HepG2 (cell line): ENCODE measurements at regions not wholly inside any gene's neighbourhood (a gene's known extent, or its start where the extent isn't known, plus 50 kb on each side); places are given as distances from the start of the nearest gene placed in this dataset.
A peak's percentile ranks its signal among the peaks of the same experiment; 100 is the strongest.

Experiments
- ARID3A ChIP-seq: IDR thresholded peaks from 2 replicates; pipeline ENCODE4 v1.6.1; 2012; ENCODE audit warnings: low read depth, low read length, improper control_type of control experiment
- CEBPB ChIP-seq: IDR thresholded peaks from 2 replicates; pipeline ENCODE4 v1.6.1; 2011; ENCODE audit warnings: low read depth, low read length, improper control_type of control experiment, borderline replicate concordance
- E2F2 ChIP-seq: sonication (generic); formaldehyde crosslinking; IDR thresholded peaks from 2 replicates; pipeline ENCODE4 v1.4.0; 2020; ENCODE audit warnings: missing genetic modification reagents, borderline replicate concordance
- ELF3 ChIP-seq: IDR thresholded peaks from 2 replicates; pipeline ENCODE4 v1.6.1; 2016; ENCODE audit warnings: missing genetic modification reagents, missing compliant biosample characterization
- EP300 ChIP-seq, 3 experiments: sonication (generic) in 1 of 3; formaldehyde crosslinking in 1 of 3; IDR thresholded peaks; 2 replicates each; pipeline versions ENCODE4 v1.5.1 to v1.6.1; 2011 to 2020; ENCODE audit warnings: low read depth in 2 of 3, low read length in 2 of 3, borderline replicate concordance in 1 of 3, improper control_type of control experiment in 1 of 3, mild to moderate bottlenecking in 1 of 3, missing genetic modification reagents in 1 of 3, moderate library complexity in 1 of 3
- ETV5 ChIP-seq: IDR thresholded peaks from 2 replicates; pipeline ENCODE4 v1.6.1; 2018; ENCODE audit warnings: missing biosample characterization, missing genetic modification reagents, inconsistent platforms, borderline replicate concordance
- MLLT10 ChIP-seq: sonication (generic); formaldehyde crosslinking; IDR thresholded peaks from 2 replicates; pipeline ENCODE4 v1.4.0; 2020; ENCODE audit warnings: missing genetic modification reagents
- PATZ1 ChIP-seq: sonication (generic); formaldehyde crosslinking; IDR thresholded peaks from 2 replicates; pipeline ENCODE4 v1.4.0; 2020; ENCODE audit warnings: missing genetic modification reagents
- SAP130 ChIP-seq: IDR thresholded peaks from 2 replicates; pipeline ENCODE4 v1.6.1; 2016; ENCODE audit warnings: low read depth
- TCF12 ChIP-seq, 2 experiments: fragments of 450-650 bp in 1 of 2; sonication (generic) in 1 of 2; formaldehyde crosslinking in 1 of 2; IDR thresholded peaks; 2 replicates each; pipeline versions ENCODE4 v1.6.1 to v1.8.0; 2017 to 2022; ENCODE audit warnings: antibody characterized with exemption in 1 of 2, mild to moderate bottlenecking in 1 of 2, missing genetic modification reagents in 1 of 2, moderate library complexity in 1 of 2
- ZNF3 ChIP-seq: IDR thresholded peaks from 2 replicates; pipeline ENCODE4 v1.7.0; 2017; ENCODE audit warnings: inconsistent platforms
- ZNF343 ChIP-seq: sonication (generic); formaldehyde crosslinking; IDR thresholded peaks from 2 replicates; pipeline ENCODE4 v1.4.0; 2020; ENCODE audit warnings: mild to moderate bottlenecking, missing genetic modification reagents
- ZNF749 ChIP-seq: sonication (generic); formaldehyde crosslinking; IDR thresholded peaks from 2 replicates; pipeline ENCODE4 v1.8.0; 2022; ENCODE audit warnings: mild to moderate bottlenecking, missing genetic modification reagents, moderate library complexity, borderline replicate concordance
- ZNF781 ChIP-seq: sonication (generic); formaldehyde crosslinking; IDR thresholded peaks from 2 replicates; pipeline ENCODE4 v1.5.1; 2020; ENCODE audit warnings: borderline replicate concordance, mild to moderate bottlenecking, missing genetic modification reagents; ENCODE audit errors: not compliant biosample characterization
- TF ChIP-seq, protein P1 (sequence below): sonication (generic); formaldehyde crosslinking; IDR thresholded peaks from 2 replicates; pipeline ENCODE4 v1.4.0; 2020; ENCODE audit warnings: missing genetic modification reagents, mild to moderate bottlenecking, borderline replicate concordance
- TF ChIP-seq, protein P2 (sequence below): sonication (generic); formaldehyde crosslinking; conservative IDR thresholded peaks from 2 replicates; pipeline ENCODE4 v1.8.1; 2023; ENCODE audit warnings: missing genetic modification reagents

- peak in 1 of 2 experiments; percentile 93; a peak in 2 of 4 replicates for TF ChIP-seq EP300 (IDR thresholded peaks at IDR 0.05; ENCODE audit: low read depth in 2 of 2, low read length in 2 of 2)
- peak; percentile 83; the same call in 1 of the 2 replicates for TF ChIP-seq EP300 (CRISPR knock-in tag; IDR thresholded peaks at IDR 0.05; ENCODE audit: borderline replicate concordance)
- TF ChIP-seq, protein P1, sequence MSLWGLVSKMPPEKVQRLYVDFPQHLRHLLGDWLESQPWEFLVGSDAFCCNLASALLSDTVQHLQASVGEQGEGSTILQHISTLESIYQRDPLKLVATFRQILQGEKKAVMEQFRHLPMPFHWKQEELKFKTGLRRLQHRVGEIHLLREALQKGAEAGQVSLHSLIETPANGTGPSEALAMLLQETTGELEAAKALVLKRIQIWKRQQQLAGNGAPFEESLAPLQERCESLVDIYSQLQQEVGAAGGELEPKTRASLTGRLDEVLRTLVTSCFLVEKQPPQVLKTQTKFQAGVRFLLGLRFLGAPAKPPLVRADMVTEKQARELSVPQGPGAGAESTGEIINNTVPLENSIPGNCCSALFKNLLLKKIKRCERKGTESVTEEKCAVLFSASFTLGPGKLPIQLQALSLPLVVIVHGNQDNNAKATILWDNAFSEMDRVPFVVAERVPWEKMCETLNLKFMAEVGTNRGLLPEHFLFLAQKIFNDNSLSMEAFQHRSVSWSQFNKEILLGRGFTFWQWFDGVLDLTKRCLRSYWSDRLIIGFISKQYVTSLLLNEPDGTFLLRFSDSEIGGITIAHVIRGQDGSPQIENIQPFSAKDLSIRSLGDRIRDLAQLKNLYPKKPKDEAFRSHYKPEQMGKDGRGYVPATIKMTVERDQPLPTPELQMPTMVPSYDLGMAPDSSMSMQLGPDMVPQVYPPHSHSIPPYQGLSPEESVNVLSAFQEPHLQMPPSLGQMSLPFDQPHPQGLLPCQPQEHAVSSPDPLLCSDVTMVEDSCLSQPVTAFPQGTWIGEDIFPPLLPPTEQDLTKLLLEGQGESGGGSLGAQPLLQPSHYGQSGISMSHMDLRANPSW, result no peak; the same call in 1 of the 2 replicates
- TF ChIP-seq ZNF343 (CRISPR knock-in tag), result no peak
- peak; percentile 38; the same call in 1 of the 2 replicates for TF ChIP-seq CEBPB
- peak; percentile 57 for TF ChIP-seq ARID3A
- no peak for TF ChIP-seq ZNF781
- peak; percentile 89 for TF ChIP-seq ELF3 (CRISPR knock-in tag)
- no peak for TF ChIP-seq TCF12 (IDR thresholded peaks at IDR 0.05)
- 0 out of 2 replicates have a peak, but pooled peaks have one; percentile 54 for TF ChIP-seq TCF12 (CRISPR knock-in tag; IDR thresholded peaks at IDR 0.05)
- peak; percentile 58; the same call in 1 of the 2 replicates for TF ChIP-seq ETV5 (CRISPR knock-in tag)
- TF ChIP-seq ZNF749 (CRISPR knock-in tag), result no peak
- TF ChIP-seq MLLT10 (CRISPR knock-in tag), result no peak
- TF ChIP-seq, protein P2, sequence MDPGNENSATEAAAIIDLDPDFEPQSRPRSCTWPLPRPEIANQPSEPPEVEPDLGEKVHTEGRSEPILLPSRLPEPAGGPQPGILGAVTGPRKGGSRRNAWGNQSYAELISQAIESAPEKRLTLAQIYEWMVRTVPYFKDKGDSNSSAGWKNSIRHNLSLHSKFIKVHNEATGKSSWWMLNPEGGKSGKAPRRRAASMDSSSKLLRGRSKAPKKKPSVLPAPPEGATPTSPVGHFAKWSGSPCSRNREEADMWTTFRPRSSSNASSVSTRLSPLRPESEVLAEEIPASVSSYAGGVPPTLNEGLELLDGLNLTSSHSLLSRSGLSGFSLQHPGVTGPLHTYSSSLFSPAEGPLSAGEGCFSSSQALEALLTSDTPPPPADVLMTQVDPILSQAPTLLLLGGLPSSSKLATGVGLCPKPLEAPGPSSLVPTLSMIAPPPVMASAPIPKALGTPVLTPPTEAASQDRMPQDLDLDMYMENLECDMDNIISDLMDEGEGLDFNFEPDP (CRISPR knock-in tag), result 0 out of 2 replicates have a peak, but pooled peaks have one; percentile 79
- TF ChIP-seq PATZ1 (CRISPR knock-in tag), result no peak
- no peak for TF ChIP-seq E2F2
- TF ChIP-seq ZNF3 (CRISPR knock-in tag), result peak; percentile 88
- TF ChIP-seq SAP130, result 0 out of 2 replicates have a peak, but pooled peaks have one; percentile 41
Measured at GRCh38 chr1:213568929-213569815, 418.6 kb upstream of the PROX1 start (continued).
